Tibial nerve (tissue), 4 donors: ENCODE measurements at regions not wholly inside any gene's neighbourhood (a gene's known extent, or its start where the extent isn't known, plus 50 kb on each side); places are given as distances from the start of the nearest gene placed in this dataset.

Source experiments
- CTCF ChIP-seq, 5 experiments: fragments of 200-600 bp in 3 of 5; fragments of 450-650 bp in 2 of 5; sonication (generic) in 3 of 5; IDR thresholded peaks; one replicate each; pipeline ENCODE4 v1.5.1; 2016 to 2019; ENCODE audit warnings: antibody characterized with exemption in 5 of 5, mild to moderate bottlenecking in 3 of 5, moderate library complexity in 2 of 5
- EP300 ChIP-seq, 2 donors: sonication (generic); formaldehyde crosslinking; IDR thresholded peaks; one replicate each; pipeline ENCODE4 v1.6.1; 2017; ENCODE audit warnings: antibody characterized with exemption in 2 of 2, mild to moderate bottlenecking in 1 of 2
- POLR2A ChIP-seq, 2 donors: fragments of 450-650 bp; IDR thresholded peaks; one replicate each; pipeline ENCODE4 v1.6.1; 2017; ENCODE audit warnings: antibody characterized with exemption in 2 of 2, mild to moderate bottlenecking in 2 of 2, moderate library complexity in 2 of 2

GRCh38 chr18:78612318-78612717 lies 367.3 kb upstream of the SALL3 start:
- TF ChIP-seq CTCF (IDR thresholded peaks at IDR 0.05), result no peak
- no peak for TF ChIP-seq POLR2A (IDR thresholded peaks at IDR 0.05)
- TF ChIP-seq EP300 (IDR thresholded peaks at IDR 0.05), result no peak
